ENCODE measurements at regions not wholly inside any gene's neighbourhood (a gene's known extent, or its start where the extent isn't known, plus 50 kb on each side); places are given as distances from the start of the nearest gene placed in this dataset.

- BruUV-seq (replicated peaks), result no TSS peak
- TF ChIP-seq REST (IDR thresholded peaks at IDR 0.05; ENCODE audit: insufficient read depth in 1 of 2, low read depth in 2 of 2, low read length in 1 of 2) (no peak), SIN3A (IDR thresholded peaks at IDR 0.05; ENCODE audit: borderline replicate concordance, insufficient read depth, low read depth, low read length) (no peak), POLR2AphosphoS5 (IDR thresholded peaks at IDR 0.05; ENCODE audit: low read depth, low read length) (no peak), TCF7L2 (IDR thresholded peaks at IDR 0.05; ENCODE audit: low read depth, low read length) (no peak), CTCF (IDR thresholded peaks at IDR 0.05) (no peak)
- intact Hi-C loops (cut with micrococcal nuclease; ENCODE audit: unreplicated experiment) (no loop called here), in situ Hi-C loops (cut with HindIII; ENCODE audit: low pct_unique_long_range_greater_than_20kb, low sequenced_read_pairs) (no loop called here)
- no peaks in the 10 kb centered on the region; the same call in 1 of the 2 replicates for H3K36me3 ChIP-seq (ENCODE audit: control insufficient read depth, insufficient read depth, low read length)
- ChIA-PET POLR2A (no interaction called here), CTCF (no interaction called here)
- H3K27me3 ChIP-seq (ENCODE audit: control insufficient read depth, insufficient read depth, low read length), result peaks cover 2% of the 10 kb centered on the region; the same call in 1 of the 2 replicates
- DNase-seq (ENCODE audit: low read depth, low spot score), result no peak
- H3K27ac ChIP-seq (ENCODE audit: low read length), result no peak overlapping the region
- no peaks in the 10 kb centered on the region for H3K9me3 ChIP-seq (ENCODE audit: control insufficient read depth, insufficient read depth, low read depth, low read length)
- H3K4me1 ChIP-seq (ENCODE audit: control insufficient read depth, insufficient read depth, low read length), result no peaks in the 10 kb centered on the region
- peak; percentile 74 for ATAC-seq
- peak overlapping the region in 1 of 2 experiments; percentile 20; a peak in 1 of 4 replicates for H3K4me3 ChIP-seq (ENCODE audit: low read depth in 2 of 2, low read length in 2 of 2)
Measured at GRCh38 chr9:38318759-38319495, 73.6 kb upstream of the ALDH1B1 start.

- no peak overlapping the region for H3K4me3 ChIP-seq (ENCODE audit: low read depth in 2 of 2, low read length in 2 of 2)
- DNase-seq (ENCODE audit: low read depth, low spot score), result no peak
- TF ChIP-seq TCF7L2 (IDR thresholded peaks at IDR 0.05; ENCODE audit: low read depth, low read length), result no peak
- TF ChIP-seq SIN3A (IDR thresholded peaks at IDR 0.05; ENCODE audit: borderline replicate concordance, insufficient read depth, low read depth, low read length), result no peak
- TF ChIP-seq CTCF (IDR thresholded peaks at IDR 0.05), result no peak
- TF ChIP-seq REST (IDR thresholded peaks at IDR 0.05; ENCODE audit: insufficient read depth in 1 of 2, low read depth in 2 of 2, low read length in 1 of 2), result no peak
- no peak for TF ChIP-seq POLR2AphosphoS5 (IDR thresholded peaks at IDR 0.05; ENCODE audit: low read depth, low read length)
- H3K4me1 ChIP-seq (ENCODE audit: control insufficient read depth, insufficient read depth, low read length), result no peaks in the 10 kb centered on the region
- no peak overlapping the region for H3K27ac ChIP-seq (ENCODE audit: low read length)
- intact Hi-C loops (cut with micrococcal nuclease; ENCODE audit: unreplicated experiment) (no loop called here), in situ Hi-C loops (cut with HindIII; ENCODE audit: low pct_unique_long_range_greater_than_20kb, low sequenced_read_pairs) (no loop called here)
- H3K36me3 ChIP-seq (ENCODE audit: control insufficient read depth, insufficient read depth, low read length), result no peaks in the 10 kb centered on the region
- H3K27me3 ChIP-seq (ENCODE audit: control insufficient read depth, insufficient read depth, low read length), result peaks cover 2% of the 10 kb centered on the region; the same call in 1 of the 2 replicates
- ChIA-PET POLR2A (no interaction called here), CTCF (no interaction called here)
- no peaks in the 10 kb centered on the region for H3K9me3 ChIP-seq (ENCODE audit: control insufficient read depth, insufficient read depth, low read depth, low read length)
- BruUV-seq (replicated peaks), result no TSS peak
- no peak for ATAC-seq
Measured at GRCh38 chr9:38316166-38316780, 76.2 kb upstream of the ALDH1B1 start.
